ENCODE measurements at regions not wholly inside any gene's neighbourhood (a gene's known extent, or its start where the extent isn't known, plus 50 kb on each side); places are given as distances from the start of the nearest gene placed in this dataset.

- Histone ChIP-seq H3K9me3 (no peaks in the 10 kb centered on the region), H3K27me3 (no peaks in the 10 kb centered on the region), H3K36me3 (no peaks in the 10 kb centered on the region), H3K27ac (no peak overlapping the region), H3K4me3 (no peak overlapping the region), H3K4me1 (no peaks in the 10 kb centered on the region)
- TF ChIP-seq CTCF (IDR thresholded peaks at IDR 0.05) = no peak
- TF ChIP-seq POLR2A (IDR thresholded peaks at IDR 0.05) = no peak
- no peak for TF ChIP-seq POLR2AphosphoS5 (IDR thresholded peaks at IDR 0.05; ENCODE audit: insufficient read depth in 1 of 2, low read depth in 1 of 2)
- intact Hi-C loops (cut with DNase I) = no loop called here
- DNase-seq (ENCODE audit: extremely low spot score in 2 of 2) = no peak
Measured at GRCh38 chr3:162217647-162218046, 721.0 kb downstream of the OTOL1 start.

DNA sequence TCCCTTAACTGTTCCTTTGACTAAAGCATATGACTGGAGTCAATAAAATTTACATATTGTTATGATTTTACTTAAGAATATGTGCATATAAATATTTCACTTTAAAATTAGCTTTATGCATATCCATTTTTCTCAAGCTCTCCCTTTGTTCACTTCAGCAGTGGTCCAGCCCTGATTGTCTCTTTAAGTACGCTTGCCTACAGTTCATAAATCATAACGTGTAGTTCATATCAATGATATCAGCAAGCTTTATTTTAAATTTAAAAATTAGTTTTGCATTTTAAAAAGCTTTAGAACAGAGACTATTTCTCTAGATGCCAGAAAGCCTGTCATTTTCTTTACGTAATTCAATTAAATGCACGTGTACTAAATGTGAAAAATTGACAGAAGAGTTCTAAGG lies 721.9 kb downstream of the OTOL1 start:
- no peak overlapping the region for H3K4me3 ChIP-seq
- intact Hi-C loops (cut with DNase I) = no loop called here
- TF ChIP-seq CTCF (IDR thresholded peaks at IDR 0.05) = no peak
- no peak for TF ChIP-seq POLR2A (IDR thresholded peaks at IDR 0.05)
- no peak for TF ChIP-seq POLR2AphosphoS5 (IDR thresholded peaks at IDR 0.05; ENCODE audit: insufficient read depth in 1 of 2, low read depth in 1 of 2)
- DNase-seq (ENCODE audit: extremely low spot score in 2 of 2) = no peak
- H3K9me3 ChIP-seq = no peaks in the 10 kb centered on the region
- no peaks in the 10 kb centered on the region for H3K36me3 ChIP-seq
- no peaks in the 10 kb centered on the region for H3K4me1 ChIP-seq
- H3K27me3 ChIP-seq = no peaks in the 10 kb centered on the region
- H3K27ac ChIP-seq = no peak overlapping the region

- Histone ChIP-seq H3K27ac (no peak overlapping the region), H3K4me1 (no peaks in the 10 kb centered on the region), H3K9me3 (no peaks in the 10 kb centered on the region), H3K27me3 (no peaks in the 10 kb centered on the region), H3K4me3 (no peak overlapping the region), H3K36me3 (no peaks in the 10 kb centered on the region)
- intact Hi-C loops (cut with DNase I) = no loop called here
- no peak for DNase-seq (ENCODE audit: extremely low spot score in 2 of 2)
- TF ChIP-seq POLR2AphosphoS5 (IDR thresholded peaks at IDR 0.05; ENCODE audit: insufficient read depth in 1 of 2, low read depth in 1 of 2) = no peak
- TF ChIP-seq CTCF (IDR thresholded peaks at IDR 0.05) = no peak
- no peak for TF ChIP-seq POLR2A (IDR thresholded peaks at IDR 0.05)
Measured at GRCh38 chr3:162224746-162225145, 728.1 kb downstream of the OTOL1 start.

- Histone ChIP-seq H3K36me3 (no peaks in the 10 kb centered on the region), H3K4me3 (no peak overlapping the region), H3K27ac (no peak overlapping the region), H3K27me3 (no peaks in the 10 kb centered on the region), H3K9me3 (no peaks in the 10 kb centered on the region), H3K4me1 (no peaks in the 10 kb centered on the region)
- intact Hi-C loops (cut with DNase I) = no loop called here
- TF ChIP-seq CTCF (IDR thresholded peaks at IDR 0.05) (no peak), POLR2AphosphoS5 (IDR thresholded peaks at IDR 0.05; ENCODE audit: insufficient read depth in 1 of 2, low read depth in 1 of 2) (no peak), POLR2A (IDR thresholded peaks at IDR 0.05) (no peak)
- DNase-seq (ENCODE audit: extremely low spot score in 2 of 2) = no peak
Measured at GRCh38 chr3:162236949-162237348, 740.3 kb downstream of the OTOL1 start.

- Histone ChIP-seq H3K4me1 (no peaks in the 10 kb centered on the region), H3K27me3 (no peaks in the 10 kb centered on the region), H3K4me3 (no peak overlapping the region), H3K9me3 (no peaks in the 10 kb centered on the region), H3K36me3 (no peaks in the 10 kb centered on the region), H3K27ac (no peak overlapping the region)
- intact Hi-C loops (cut with DNase I) = no loop called here
- DNase-seq (ENCODE audit: extremely low spot score in 2 of 2) = no peak
- no peak for TF ChIP-seq CTCF (IDR thresholded peaks at IDR 0.05)
- no peak for TF ChIP-seq POLR2A (IDR thresholded peaks at IDR 0.05)
- no peak for TF ChIP-seq POLR2AphosphoS5 (IDR thresholded peaks at IDR 0.05; ENCODE audit: insufficient read depth in 1 of 2, low read depth in 1 of 2)
Measured at GRCh38 chr3:162250782-162251181, 754.2 kb downstream of the OTOL1 start.
